ACC112 (cell line): ENCODE measurements at regions not wholly inside any gene's neighbourhood (a gene's known extent, or its start where the extent isn't known, plus 50 kb on each side); places are given as distances from the start of the nearest gene placed in this dataset.

Experiments
- H2AFZ ChIP-seq: fragments of 200-600 bp; sonication (generic); one replicate; pipeline ENCODE4 v1.6.0; 2017; ENCODE audit warnings: antibody characterized with exemption, low read length; ENCODE audit not compliant: unreplicated experiment
- H3K27ac ChIP-seq: fragments of 200-600 bp; sonication (generic); 2 replicates; pipeline ENCODE4 v1.5.1; 2014; ENCODE audit warnings: low read depth, mild to moderate bottlenecking, antibody characterized with exemption, low read length, moderate library complexity
- H3K27me3 ChIP-seq: fragments of 200-600 bp; sonication (generic); 2 replicates; pipeline ENCODE4 v1.6.1; 2014; ENCODE audit warnings: mild to moderate bottlenecking, antibody characterized with exemption, low read length, moderate library complexity, mixed read lengths; ENCODE audit not compliant: insufficient read depth
- H3K36me3 ChIP-seq: fragments of 200-600 bp; sonication (generic); 2 replicates; pipeline ENCODE4 v1.6.1; 2016; ENCODE audit warnings: mild to moderate bottlenecking, antibody characterized with exemption, low read length, moderate library complexity, mixed read lengths; ENCODE audit not compliant: insufficient read depth
- H3K4me1 ChIP-seq: fragments of 200-600 bp; sonication (generic); one replicate; pipeline ENCODE4 v1.6.1; 2016; ENCODE audit warnings: low read length, mixed read lengths; ENCODE audit not compliant: insufficient read depth, unreplicated experiment, control insufficient read depth
- H3K4me3 ChIP-seq: fragments of 200-600 bp; sonication (generic); 2 replicates; pipeline ENCODE4 v1.5.1; 2014; ENCODE audit warnings: mild to moderate bottlenecking, low read depth, low read length
- H3K79me2 ChIP-seq: fragments of 200-600 bp; sonication (generic); one replicate; pipeline ENCODE4 v1.6.0; 2016; ENCODE audit warnings: low read length; ENCODE audit not compliant: control insufficient read depth, unreplicated experiment, insufficient read depth

DNA sequence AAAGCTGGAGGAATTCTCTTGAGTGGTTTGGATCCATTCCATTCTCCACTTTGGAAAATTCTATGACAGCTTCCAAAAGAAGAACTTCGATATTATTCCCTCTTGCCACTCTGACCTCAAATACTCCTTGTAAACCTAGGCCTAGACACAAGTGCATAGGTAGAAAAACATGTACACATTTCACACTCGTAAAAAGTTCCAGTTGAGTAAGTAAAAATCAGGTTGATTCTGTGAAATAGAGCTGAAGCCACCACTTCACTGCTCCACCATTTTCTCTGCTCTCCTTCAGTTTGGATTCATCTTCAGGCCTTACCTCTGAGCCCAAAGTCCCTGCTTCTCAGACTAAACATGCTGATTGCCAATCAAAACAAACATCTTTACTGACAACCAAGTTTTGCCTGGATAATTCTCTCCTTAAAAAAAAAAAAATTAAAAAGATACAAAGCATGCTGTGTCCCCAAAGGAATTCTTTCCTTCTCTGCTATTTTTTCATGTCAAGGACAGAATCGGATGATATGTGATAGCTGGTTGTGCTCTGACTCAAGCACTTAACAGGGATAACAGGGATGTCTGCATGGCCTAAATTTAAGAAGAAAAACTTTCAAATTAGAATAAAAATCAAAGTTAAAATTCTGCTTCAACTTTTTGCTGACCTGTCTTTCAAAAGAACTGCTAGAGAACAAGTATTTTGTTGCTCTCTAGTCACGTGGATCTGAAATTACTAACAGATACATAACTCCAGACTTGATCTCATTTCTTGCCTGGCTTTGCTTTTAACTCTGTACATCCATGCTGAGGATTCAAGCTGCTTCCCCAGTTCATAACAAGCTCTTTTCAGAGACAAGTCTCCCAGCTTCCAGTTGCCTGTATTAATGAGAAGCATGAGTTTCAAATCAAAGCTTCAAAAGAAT is 420.9 kb upstream of the INTU start:
- Histone ChIP-seq H3K79me2 (no peaks in the 10 kb centered on the region), H2AFZ (peak overlapping the region; percentile 43), H3K4me3 (no peak overlapping the region), H3K4me1 (no peaks in the 10 kb centered on the region), H3K27me3 (no peaks in the 10 kb centered on the region), H3K27ac (no peak overlapping the region), H3K36me3 (no peaks in the 10 kb centered on the region)

DNA sequence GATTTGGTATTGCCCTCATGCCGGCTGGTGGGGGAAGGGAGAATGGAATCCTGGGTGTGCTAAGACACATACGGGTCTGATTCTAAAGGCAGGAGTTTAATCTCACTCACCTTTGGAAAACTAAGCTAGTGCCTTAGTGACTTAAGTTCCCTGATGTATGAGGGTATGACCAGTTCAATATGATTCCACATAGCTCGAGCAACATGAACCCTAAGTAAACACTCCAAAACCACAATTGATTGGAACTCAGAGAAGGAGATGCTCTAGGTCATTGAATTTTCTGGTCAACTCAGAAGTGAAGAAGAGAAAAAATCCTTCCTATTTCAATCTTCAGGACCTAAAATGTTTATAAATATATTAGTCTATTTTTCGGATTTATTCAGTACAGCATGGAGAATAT is 420.1 kb upstream of the INTU start:
- no peaks in the 10 kb centered on the region for H3K36me3 ChIP-seq
- H2AFZ ChIP-seq: no peak overlapping the region
- no peaks in the 10 kb centered on the region for H3K79me2 ChIP-seq
- no peak overlapping the region for H3K4me3 ChIP-seq
- H3K4me1 ChIP-seq: no peaks in the 10 kb centered on the region
- H3K27me3 ChIP-seq: no peaks in the 10 kb centered on the region
- H3K27ac ChIP-seq: no peak overlapping the region

DNA sequence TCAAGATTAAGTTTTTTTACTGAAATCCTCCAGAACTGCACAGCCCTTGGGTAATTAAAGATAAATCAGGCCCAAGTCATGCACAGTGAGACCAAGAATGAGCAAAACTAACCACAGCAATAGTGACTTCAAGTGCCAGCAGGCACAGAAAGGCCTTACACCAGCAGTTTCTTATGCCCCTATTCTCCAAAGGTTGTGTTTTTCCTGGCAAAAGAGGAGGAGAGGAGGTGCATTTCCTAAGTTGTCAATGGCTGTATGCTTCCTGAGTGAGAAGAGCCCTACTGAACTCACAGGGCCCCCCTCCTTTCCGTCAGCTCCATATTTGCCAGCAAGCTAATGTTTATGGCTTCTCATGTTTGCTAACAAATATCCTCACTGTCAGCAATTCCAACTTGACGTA is 418.7 kb upstream of the INTU start:
- Histone ChIP-seq H3K27me3 (no peaks in the 10 kb centered on the region), H3K79me2 (no peaks in the 10 kb centered on the region), H3K36me3 (no peaks in the 10 kb centered on the region), H2AFZ (no peak overlapping the region), H3K4me3 (no peak overlapping the region), H3K4me1 (no peaks in the 10 kb centered on the region), H3K27ac (no peak overlapping the region)

DNA sequence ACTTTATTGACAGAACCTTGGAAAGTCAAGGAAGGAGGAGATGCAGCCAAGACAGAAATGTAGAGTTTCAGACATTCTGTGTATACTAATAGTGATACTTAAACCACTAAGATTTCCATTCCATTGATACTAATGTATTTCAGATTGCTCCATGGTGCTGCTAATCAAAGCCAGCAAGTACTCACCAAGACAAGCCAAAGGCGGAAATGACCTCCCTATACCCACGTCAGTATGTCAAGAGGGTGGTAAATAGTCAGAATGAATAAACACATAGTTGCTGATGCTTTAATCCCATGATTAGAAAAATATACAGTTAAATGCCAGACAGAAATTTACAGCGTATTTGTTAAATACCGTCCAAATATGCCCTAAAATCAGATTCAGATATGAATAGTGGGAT is 417.8 kb upstream of the INTU start:
- Histone ChIP-seq H3K4me3 (no peak overlapping the region), H3K27me3 (no peaks in the 10 kb centered on the region), H3K36me3 (no peaks in the 10 kb centered on the region)

DNA sequence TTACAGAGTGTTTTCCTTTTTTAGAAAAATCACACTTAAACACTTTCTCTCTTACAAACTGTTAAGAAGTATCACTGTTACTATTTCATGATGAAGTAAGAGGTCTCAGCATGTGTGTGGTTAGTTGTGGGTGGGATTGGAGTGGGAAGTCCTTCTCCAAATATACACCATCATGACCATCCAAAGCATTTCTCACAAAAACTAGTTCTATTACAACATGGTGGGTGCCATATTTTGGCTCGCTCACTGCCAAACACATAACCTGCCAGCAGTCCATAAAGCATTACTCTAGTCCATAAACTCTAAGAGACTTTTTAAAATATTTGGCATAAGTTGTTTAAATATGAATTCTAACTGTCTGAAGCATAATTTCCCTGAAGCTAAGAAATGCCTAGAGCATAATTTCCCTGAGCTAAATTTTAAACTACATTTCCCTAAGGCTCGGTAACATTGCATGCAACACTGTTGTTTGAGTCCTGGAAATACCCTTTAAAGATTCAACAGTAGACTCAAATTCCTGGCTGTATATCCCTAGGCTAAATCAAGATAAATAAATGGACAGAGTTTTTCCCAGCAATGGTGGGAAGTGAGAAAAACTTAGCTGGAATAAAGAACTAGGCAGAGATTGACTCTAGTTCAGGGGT is 415.0 kb upstream of the INTU start:
- no peaks in the 10 kb centered on the region for H3K36me3 ChIP-seq
- H3K4me3 ChIP-seq: no peak overlapping the region
- H3K27ac ChIP-seq: no peak overlapping the region
- H3K27me3 ChIP-seq: no peaks in the 10 kb centered on the region
- no peak overlapping the region for H2AFZ ChIP-seq
- no peaks in the 10 kb centered on the region for H3K4me1 ChIP-seq
- no peaks in the 10 kb centered on the region for H3K79me2 ChIP-seq

More for the DNA sequence above, 417.8 kb upstream of the INTU start:
- Histone ChIP-seq H3K27ac (no peak overlapping the region), H3K4me1 (no peaks in the 10 kb centered on the region), H2AFZ (no peak overlapping the region), H3K79me2 (no peaks in the 10 kb centered on the region)

DNA sequence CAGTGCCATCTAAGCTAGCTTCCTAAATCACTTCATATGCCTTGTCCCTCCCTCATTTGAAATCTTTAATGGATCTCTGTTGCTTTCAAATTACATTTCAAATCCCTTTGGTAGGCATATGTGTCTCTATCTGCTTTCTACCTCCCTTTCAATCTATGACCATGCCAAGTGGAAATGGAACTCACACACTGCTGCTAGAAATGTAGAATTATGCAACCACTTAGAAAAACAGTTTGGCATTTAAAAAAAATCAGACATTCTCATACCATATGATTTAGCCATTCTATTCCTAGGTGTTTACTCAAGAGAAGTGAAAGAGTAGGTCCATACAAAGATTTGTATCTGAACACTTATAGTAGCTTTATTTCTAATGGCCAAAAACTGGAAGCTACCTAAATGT is 413.5 kb upstream of the INTU start:
- no peaks in the 10 kb centered on the region for H3K79me2 ChIP-seq
- no peaks in the 10 kb centered on the region for H3K4me1 ChIP-seq
- H3K27me3 ChIP-seq: no peaks in the 10 kb centered on the region
- no peak overlapping the region for H3K27ac ChIP-seq
- H2AFZ ChIP-seq: no peak overlapping the region
- H3K4me3 ChIP-seq: no peak overlapping the region
- H3K36me3 ChIP-seq: no peaks in the 10 kb centered on the region

DNA sequence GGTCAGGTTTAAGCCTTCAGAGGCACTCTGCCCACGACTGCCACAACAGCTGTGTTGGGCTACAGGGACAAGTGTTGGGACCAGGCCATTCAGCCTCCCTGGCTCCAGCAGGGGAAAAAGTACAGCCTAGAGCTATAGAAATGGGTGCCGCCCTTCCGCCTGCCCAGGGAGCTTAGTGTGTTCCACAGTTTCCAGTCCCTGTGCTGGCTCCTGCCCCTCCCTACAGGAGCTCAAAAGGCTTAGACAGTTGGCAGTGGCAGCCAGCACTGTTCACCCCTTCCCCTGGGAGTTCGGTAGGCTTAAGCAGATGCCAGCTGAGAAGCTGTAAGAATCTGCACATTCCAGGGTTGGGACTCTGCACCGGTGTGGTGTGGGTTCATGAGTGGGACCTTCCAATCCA is 408.2 kb upstream of the INTU start:
- H3K27me3 ChIP-seq: no peaks in the 10 kb centered on the region
- H3K36me3 ChIP-seq: no peaks in the 10 kb centered on the region
- no peak overlapping the region for H3K27ac ChIP-seq
- H2AFZ ChIP-seq: no peak overlapping the region
- no peaks in the 10 kb centered on the region for H3K4me1 ChIP-seq
- no peak overlapping the region for H3K4me3 ChIP-seq
- H3K79me2 ChIP-seq: no peaks in the 10 kb centered on the region

DNA sequence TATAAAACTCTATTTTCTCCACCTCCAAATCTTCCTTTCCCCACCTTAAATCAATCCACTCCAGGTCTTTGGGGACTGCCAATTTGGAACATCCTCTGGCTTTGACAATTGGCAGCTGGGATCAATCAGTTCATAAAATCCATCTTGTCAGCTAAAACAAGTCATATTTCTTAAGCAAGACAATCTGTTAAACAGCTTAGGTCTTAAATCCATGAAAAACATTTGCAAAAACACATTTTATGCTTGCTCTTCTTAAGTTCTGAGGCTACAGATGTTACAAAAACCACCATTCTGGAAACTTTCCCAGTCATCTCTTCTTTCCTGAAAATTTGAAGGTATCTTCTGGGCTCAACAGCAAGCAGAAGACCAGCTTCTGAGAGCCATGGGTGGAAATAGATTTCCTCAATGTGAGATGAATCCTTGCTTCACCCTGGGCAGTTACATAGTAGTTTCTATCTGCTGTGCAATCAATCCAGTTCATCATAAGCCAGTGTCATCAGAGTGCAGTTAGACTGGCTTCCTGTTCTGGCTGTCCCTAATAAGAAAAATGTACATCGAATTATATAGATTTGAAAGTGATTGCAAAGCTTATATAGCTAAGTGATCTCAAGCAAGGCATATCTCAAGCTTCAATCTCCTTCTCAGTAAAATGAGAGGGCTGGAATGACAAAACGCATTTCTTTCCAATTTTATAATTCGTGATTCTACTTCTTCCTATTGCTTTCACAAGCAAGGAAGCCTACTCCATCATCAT is 402.7 kb upstream of the INTU start:
- Histone ChIP-seq H2AFZ (no peak overlapping the region), H3K36me3 (no peaks in the 10 kb centered on the region), H3K4me1 (no peaks in the 10 kb centered on the region), H3K27ac (no peak overlapping the region), H3K79me2 (no peaks in the 10 kb centered on the region), H3K4me3 (no peak overlapping the region), H3K27me3 (no peaks in the 10 kb centered on the region)

DNA sequence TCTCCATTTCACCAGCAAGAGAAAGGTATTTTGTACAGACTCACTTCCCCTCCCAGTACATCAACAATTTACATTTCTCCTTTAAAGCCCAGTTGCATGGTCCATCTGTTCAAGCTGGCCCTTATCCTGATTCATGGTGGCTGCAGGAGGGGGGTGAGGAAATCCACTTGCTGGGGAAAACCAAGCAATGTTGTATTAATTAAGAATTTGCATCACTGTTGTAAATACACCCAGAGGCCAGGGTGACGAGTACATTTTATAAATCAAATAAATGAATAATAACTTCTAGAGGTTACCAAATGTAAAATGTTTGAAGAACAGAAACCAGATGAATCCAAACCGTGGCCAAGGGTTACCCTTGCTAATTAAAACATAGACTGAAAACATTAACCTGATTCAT is 395.9 kb upstream of the INTU start:
- no peak overlapping the region for H2AFZ ChIP-seq
- H3K4me1 ChIP-seq: no peaks in the 10 kb centered on the region
- no peaks in the 10 kb centered on the region for H3K27me3 ChIP-seq
- H3K4me3 ChIP-seq: no peak overlapping the region
- H3K79me2 ChIP-seq: no peaks in the 10 kb centered on the region
- H3K36me3 ChIP-seq: no peaks in the 10 kb centered on the region
- H3K27ac ChIP-seq: no peak overlapping the region

DNA sequence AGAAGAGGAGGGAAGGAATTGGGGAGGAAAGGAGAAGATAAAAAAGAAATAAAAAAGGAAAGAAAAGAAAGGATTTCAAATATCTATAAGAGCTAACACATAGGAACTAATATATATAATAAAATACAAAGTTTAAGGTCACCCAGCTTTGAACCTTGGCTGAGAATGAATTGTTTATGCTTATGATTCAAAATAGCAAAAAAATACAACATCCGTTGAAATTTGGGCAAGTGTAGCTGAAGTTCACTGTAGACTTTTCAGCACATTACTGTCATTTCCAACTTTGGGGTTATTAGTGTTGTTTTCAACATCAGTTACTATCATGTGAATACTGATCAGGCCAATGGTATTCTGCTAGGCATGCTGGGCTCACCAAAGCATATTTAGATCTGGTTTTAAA is 395.2 kb upstream of the INTU start:
- Histone ChIP-seq H3K27me3 (no peaks in the 10 kb centered on the region), H3K27ac (no peak overlapping the region), H3K4me1 (no peaks in the 10 kb centered on the region)

More for the DNA sequence above, 395.2 kb upstream of the INTU start:
- H3K4me3 ChIP-seq: no peak overlapping the region
- no peaks in the 10 kb centered on the region for H3K79me2 ChIP-seq
- no peaks in the 10 kb centered on the region for H3K36me3 ChIP-seq
- no peak overlapping the region for H2AFZ ChIP-seq
